Heart left ventricle (tissue), 13 donors: ENCODE measurements at regions not wholly inside any gene's neighbourhood (a gene's known extent, or its start where the extent isn't known, plus 50 kb on each side); places are given as distances from the start of the nearest gene placed in this dataset.

Experiments
- CTCF ChIP-seq, 12 donors: fragments of 200-600 bp; sonication (generic) in 4 of 12; IDR thresholded peaks; one replicate each; pipeline versions ENCODE4 v1.5.0 to v1.8.0; 2018 to 2022; ENCODE audit warnings: antibody characterized with exemption in 12 of 12, mild to moderate bottlenecking in 5 of 12
- POLR2A ChIP-seq, 2 donors: fragments of 450-650 bp; IDR thresholded peaks; one replicate each; pipeline ENCODE4 v1.6.1; 2017; ENCODE audit warnings: antibody characterized with exemption in 2 of 2, mild to moderate bottlenecking in 2 of 2, moderate library complexity in 2 of 2
- donor health status: ischemic (EF 13 %, LVEDD 7.1; RV severe dilation, severe dysfunction).
- donor health status: DM: no; HTN: yes; CAD: no.
- donor health status: DM: no; HTN: no; CAD: no.
- donor health status: ischemic (EF 25% LVEDD 6.9; RV normal size, moderate dysfunction).
- donor health status: ischemic (EF 25% LVEDD 5.7; RV mildly dilated, moderate dysfunction).
- donor health status: ischemic (EF 35%, LVEDD 5.7; RV mildly dilated, moderate dysfunction).
- donor health status: nonischemic (EF 11% LVEDD 7.7; RV severe dilation, severe dysfunction).
- donor health status: DM: yes; HTN: yes; CAD: no.
- donor health status: PGD.
- donor health status: ischemic (EF 29% LVEDD 5.4; RV normal size, mild dysfunction).
- donor health status: nonischemic (EF 23%, LVEDD 6.1; RV moderate dilation, normal function).

DNA sequence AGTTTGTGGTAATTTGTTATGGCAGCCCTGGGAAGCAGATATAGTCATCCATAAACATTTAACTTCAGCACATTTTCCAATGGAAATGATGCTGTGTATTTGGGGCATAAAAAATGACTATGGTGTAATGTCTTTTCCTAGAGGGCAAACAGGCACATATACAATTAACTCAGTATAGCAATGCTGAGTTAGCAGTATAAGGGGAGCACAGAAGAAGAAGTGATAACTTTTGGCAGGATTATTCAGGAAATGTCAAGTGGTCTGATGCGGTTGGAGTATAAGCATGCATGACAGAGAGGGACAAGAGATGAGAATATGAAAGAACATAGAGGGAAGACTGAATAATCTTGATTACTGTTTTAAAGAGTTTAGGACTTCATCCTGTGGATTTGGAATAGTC lies 55.3 kb upstream of the PRKD1 start:
- no peak for TF ChIP-seq CTCF (IDR thresholded peaks at IDR 0.05)
- TF ChIP-seq POLR2A (IDR thresholded peaks at IDR 0.05), result no peak
